MM.1S (cell line): ENCODE measurements at regions not wholly inside any gene's neighbourhood (a gene's known extent, or its start where the extent isn't known, plus 50 kb on each side); places are given as distances from the start of the nearest gene placed in this dataset.

Source experiments
- CTCF ChIP-seq: fragments of 300-600 bp; sonication (generic); IDR thresholded peaks from 2 replicates; pipeline ENCODE4 v1.5.1; 2016; ENCODE audit warnings: antibody characterized with exemption, low read length, mixed read lengths
- EZH2phosphoT487 ChIP-seq: fragments of 300-600 bp; sonication (generic); IDR thresholded peaks from 2 replicates; pipeline ENCODE4 v1.6.1; 2018; ENCODE audit warnings: antibody characterized with exemption, low read length

GRCh38 chr13:104422668-104423067, 1356.5 kb upstream of the SLC10A2 start:
- no peak for TF ChIP-seq EZH2phosphoT487
- TF ChIP-seq CTCF: no peak
